ENCODE measurements at regions not wholly inside any gene's neighbourhood (a gene's known extent, or its start where the extent isn't known, plus 50 kb on each side); places are given as distances from the start of the nearest gene placed in this dataset.

DNA sequence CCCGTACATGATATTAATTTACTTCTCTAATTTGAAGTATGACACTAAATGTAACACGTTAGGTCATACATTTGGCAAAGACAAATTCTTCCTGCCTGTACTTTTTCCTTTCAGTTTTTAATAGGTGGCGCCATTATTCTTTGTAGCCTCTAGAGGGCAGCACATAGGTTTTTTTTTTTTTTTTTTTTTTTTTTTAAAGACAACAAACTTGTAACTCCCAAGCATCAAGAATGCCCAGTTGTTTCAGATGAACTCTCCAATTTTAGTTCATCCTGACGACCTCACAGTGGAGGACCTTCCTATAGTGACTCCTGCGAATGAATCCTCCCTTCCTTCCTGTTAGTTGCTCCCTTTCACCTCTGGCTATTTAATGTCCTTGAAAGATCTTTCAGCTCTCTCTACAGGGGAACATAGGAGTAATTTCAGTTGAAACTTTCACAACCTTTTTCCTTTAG is 139.3 kb upstream of the HDAC9 start:
- no peak for DNase-seq (ENCODE audit: low read depth in 2 of 3, low spot score in 1 of 3)

DNA sequence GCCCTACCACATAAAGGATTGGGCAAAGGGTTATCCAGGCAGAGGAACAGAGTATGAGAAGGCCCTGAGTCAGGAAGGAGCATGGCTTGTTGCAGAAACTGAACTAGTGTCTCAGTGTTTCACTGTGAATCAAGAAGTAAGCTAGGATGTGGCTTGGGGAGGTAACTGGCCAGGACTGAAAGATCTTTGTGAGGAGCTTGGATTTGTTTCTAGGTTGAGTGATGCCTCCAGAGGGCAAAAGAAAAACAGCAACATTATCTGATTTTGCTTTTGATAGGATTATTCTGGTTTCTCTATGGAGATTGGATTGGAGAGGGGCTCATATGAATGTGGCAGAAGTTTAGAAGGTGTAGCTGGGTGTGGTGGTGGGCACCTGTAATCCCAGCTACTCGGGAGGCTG is 137.9 kb upstream of the HDAC9 start:
- no peak for DNase-seq (ENCODE audit: low read depth in 2 of 3, low spot score in 1 of 3)

DNA sequence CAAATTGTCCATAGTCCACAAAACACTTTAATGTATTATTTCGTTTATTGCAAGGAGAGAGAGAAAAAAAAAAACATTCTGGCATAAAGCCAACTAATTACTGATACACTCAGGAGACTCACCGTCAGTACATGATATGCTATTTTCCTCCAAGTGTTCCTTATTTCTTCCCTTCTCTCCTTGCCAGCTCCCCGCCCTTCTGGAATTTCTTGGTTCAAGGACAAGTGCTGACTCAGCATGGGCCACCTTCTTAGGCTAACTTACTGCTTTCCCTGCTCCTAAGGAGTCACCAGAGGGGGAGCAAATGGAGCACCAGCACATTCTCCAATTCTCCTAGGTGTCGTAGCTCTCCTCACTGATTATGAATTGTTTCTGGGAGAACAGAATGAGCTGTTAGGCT is 133.8 kb upstream of the HDAC9 start:
- DNase-seq (ENCODE audit: low read depth in 2 of 3, low spot score in 1 of 3) = no peak

DNA sequence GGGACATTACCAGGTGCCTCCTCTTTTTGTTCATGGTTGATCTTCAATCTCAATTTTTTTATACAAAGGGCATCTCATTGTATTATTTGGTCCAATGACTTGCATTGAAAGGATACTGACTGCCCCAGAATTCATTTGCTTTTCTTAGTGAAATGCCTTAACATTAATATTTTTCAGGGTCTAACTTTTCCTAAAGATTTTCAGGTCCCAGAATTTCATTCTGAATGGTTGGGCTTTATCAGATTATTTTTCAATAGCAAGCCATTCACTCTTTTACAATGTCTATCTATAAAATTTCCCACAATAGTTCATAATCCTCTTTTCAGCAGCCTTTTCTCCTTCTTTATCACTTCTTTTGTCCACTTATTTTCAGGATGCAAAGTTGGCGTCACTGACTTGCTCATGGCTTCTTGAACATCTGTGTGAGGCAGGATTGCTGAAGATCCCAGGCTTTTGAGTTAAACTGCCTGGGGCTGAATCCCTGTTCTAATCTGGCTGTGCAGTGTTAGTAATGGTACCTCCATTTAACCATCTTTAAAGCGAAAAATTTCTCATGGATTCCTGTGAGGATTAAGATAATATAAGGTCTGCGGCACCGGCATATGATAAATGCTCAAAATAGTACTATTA is 131.7 kb upstream of the HDAC9 start:
- DNase-seq (ENCODE audit: low read depth in 2 of 3, low spot score in 1 of 3) = no peak

DNA sequence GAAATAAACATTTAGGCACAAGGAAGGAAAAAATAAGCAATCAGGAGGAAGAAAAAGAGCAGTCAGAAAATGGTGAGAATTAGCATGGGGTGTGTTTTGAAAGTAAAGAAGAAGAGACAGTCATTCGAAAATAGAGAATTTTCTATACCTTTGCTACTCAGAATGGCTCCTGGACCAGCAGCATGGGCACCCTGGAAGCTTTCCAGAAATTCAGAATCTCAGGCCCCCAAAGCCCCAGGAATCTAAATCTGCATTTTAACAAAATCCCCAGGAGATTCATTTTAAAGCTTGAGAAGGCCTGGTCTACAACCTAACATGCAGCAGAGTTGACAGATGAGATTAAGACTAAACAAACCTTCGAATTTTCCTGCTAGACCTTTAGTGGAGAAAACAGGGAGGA is 131.2 kb upstream of the HDAC9 start:
- DNase-seq (ENCODE audit: low read depth in 2 of 3, low spot score in 1 of 3) = no peak

DNA sequence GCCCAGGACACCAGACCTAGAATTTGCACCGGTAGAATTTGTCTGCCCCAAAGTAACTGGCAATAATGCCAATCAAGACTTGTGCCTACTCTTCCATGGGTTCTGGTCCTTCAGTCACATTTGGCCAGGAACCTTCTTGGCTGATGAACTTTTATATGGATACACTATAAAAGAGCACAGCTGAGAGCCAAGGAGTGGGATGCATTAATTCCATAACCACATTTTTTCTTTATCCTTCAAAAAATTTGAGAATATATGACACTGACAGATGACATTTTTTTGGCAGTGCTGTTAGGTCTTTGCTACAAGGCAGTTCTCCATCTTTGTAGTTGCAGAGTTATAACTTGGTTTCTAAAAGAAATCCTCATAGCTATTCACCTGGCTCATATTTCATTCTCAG is 129.2 kb upstream of the HDAC9 start:
- DNase-seq (ENCODE audit: low read depth in 2 of 3, low spot score in 1 of 3) = no peak

DNA sequence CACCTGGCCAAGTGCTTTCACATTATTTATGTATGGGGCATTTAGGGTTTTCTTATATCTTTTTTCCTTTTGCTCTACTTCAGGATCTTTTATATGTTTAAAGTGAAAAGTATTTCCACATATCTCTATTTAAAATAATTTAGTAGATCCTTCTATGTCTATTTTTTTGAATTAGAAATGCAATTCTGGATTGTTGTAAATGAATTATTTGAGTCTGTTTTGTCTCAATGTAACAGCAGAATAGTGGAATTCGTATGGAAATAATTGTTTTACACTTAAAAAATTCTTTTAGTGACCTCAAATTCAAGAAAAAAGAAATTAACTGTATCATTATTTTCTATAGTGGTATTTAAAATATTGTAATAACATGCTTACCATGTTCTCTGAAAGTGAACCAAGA is 126.5 kb upstream of the HDAC9 start:
- DNase-seq (ENCODE audit: low read depth in 2 of 3, low spot score in 1 of 3) = no peak

DNA sequence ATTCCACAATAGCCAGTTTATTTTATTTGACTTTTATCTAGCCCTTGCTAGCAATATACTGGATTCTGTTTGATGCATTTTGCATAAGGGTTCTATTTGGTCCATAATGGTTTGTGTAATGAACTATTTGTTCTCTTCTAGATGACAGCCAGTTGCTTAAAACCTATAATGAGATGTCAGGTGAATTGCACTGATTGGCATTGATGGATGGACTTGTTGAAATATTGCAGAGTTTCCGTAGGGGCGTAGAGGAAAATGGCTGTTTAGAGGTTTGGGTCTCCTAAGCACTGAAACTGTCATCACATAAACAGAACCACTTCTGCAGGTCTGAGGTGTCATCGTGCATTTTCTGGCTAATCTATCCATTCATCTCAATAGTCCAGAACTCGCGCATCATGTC is 124.9 kb upstream of the HDAC9 start:
- no peak for DNase-seq (ENCODE audit: low read depth in 2 of 3, low spot score in 1 of 3)

DNA sequence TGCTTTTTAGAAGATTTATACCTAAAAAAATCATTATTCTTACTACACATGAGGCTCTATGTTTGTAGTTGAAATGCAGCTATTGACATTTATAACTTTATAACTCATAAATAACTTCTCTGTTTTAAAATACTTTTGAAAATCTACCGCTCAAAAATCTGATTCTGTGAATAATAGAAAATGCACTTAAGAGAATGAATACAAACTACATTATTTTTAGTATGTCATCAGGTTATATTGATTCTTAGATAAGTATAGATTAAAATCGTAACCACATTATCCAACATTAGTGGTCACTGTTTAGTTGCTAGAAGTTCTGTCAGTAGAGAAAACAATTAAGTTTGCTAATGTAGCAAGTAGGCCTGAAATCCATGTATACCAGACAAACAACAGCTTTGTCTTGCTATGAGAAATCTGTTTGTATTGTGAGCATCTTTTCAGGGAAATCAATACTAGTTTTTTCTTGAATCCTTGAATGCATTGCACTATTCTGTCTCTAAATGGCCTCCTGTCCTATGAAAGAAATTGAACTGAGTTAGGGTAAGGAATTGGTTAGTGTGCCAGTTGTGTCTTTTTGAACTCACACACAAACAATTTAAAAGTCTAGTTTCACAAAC is 116.5 kb upstream of the HDAC9 start:
- no peak for DNase-seq (ENCODE audit: low read depth in 2 of 3, low spot score in 1 of 3)

DNA sequence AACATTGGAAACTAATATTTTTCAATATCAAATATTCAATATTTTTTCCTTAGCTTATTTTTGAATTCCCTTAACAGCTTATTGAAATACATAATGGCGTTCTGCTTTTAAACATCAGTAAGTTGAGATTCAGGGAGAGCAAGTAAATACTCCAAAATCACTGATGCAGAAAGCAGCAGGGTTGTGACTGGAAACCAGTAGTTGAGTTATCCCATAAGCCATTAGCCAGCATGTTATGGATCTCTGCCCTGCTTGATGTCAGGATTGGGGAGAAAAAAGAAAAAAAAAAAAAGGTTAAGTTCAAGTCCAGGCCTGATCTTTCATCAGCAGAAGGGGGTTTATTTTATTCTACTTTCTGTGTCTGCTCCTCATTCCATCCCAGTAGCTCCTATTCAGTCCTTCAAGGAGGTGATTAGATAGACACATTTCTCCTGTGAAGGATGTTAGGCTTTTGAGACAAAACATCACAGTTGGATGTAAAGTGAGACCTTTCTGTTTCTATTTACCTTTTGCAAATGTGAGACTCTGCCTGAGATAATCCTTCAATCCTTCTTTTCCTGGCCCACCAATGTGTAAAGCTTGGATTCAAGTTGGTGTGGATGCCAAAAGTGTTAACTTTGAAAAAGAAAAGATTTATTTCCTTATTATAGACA is 110.9 kb upstream of the HDAC9 start:
- no peak for DNase-seq (ENCODE audit: low read depth in 2 of 3, low spot score in 1 of 3)

DNA sequence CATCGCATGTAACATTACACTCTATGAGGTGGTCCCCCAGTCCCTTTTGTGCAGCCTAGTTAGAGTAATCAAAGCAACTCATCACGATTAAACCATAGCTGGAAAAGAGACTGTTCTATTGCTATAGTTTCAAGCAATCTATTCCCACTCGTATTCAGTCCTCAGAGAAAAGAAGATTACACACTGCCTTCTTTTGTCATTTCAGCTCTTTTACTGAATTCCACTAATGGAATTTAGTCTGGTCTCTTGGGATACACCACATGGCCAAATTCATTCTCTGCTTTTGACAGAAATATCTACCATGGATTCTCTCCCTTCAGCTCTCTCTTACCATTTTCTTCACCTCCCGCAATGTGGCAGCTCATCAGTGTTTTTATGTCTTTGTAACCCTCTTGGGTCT is 108.9 kb upstream of the HDAC9 start:
- DNase-seq (ENCODE audit: low read depth in 2 of 3, low spot score in 1 of 3) = no peak

DNA sequence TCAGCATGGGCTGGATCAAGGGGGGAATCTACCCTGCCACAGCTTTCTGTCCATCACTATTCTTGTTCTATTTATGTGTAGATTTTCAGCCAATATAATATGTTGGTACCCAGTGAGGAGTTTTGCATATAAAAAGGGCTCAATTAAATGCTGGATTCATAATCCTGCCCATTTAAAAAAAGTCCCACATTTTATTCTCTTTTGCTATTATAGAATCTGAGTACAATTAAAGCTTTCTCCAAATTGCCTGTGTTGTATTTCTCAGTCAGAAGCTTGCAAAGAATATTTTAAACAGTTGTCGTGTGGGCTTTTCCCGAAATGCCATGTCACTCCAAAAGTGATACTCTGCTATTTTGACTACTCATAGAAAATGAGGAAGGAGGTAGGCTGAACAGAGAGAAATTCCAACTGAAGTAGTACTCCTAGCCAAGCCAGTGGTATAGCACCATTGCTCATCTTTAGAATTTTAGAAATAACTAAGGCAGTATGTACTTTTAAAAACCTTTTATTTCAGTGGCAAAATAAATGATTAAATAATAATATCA is 108.3 kb upstream of the HDAC9 start:
- no peak for DNase-seq (ENCODE audit: low read depth in 2 of 3, low spot score in 1 of 3)

DNA sequence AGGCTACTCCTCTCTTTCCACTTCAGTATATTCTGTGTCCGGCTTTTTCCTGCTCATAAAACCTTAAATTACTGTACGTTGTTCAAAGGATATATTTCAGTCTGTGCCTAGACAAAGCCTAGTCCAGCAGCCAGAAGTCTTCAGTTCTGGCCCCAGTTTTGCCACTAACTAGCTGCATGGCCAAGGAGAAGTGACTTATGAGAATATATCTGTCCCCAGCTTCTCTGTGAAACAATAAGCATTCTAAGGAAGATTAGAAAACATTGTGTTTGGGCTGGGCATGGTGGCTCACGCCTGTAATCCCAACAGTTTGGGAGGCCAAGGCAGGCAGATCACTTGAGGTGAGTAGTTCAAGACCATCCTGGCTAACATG is 105.0 kb upstream of the HDAC9 start:
- DNase-seq (ENCODE audit: low read depth in 2 of 3, low spot score in 1 of 3) = no peak

DNA sequence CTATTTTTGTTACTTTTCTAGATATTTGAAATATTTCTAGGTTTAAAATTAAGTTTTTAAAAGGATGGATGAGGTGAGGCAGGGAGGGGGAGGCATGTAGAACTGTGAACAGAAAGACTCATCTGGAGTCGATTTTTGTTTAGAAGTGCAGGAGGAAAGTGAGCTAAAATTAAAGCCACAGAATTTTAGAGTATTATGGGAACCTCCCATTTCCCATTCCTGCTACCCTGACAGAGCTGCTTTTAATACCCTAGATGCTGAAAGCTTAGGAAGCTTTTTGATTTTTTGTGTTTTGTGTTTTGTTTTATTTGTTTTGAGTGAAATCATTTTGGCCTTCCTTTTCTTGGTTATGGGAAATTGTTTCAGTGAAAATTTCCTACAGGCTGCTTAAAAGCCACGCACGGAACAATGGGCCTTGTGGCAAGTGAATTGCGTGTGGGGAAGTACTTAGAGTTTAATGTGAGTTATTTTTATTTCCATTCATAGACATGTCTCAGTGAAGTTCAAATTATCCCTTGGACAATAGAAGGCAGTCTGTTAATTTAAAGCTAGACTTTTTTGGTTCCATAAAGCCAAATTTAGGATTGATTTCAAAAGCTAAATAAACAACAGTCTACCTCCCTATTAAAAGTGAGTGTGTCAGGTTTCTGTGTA is 102.0 kb upstream of the HDAC9 start:
- DNase-seq (ENCODE audit: low read depth in 2 of 3, low spot score in 1 of 3) = no peak

DNA sequence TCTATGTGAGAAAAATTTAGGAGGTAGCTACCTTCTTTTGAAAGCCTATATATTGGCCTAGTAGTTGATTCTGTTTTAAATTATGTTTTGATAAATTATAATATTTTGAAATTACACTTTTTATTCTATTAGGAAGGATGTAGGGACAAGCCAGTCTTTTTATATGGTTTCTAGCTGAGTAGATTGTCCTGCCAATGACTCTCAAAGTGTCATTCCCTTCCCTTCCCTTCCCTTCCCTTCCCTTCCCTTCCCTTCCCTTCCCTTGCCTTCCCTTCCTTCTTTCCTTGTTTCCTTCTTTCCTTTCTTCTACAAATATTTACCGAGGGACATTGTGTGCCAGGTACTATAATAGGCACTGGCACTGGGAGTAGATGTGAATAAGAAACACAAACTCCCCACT is 99.7 kb upstream of the HDAC9 start:
- no peak for DNase-seq (ENCODE audit: low read depth in 2 of 3, low spot score in 1 of 3)

DNA sequence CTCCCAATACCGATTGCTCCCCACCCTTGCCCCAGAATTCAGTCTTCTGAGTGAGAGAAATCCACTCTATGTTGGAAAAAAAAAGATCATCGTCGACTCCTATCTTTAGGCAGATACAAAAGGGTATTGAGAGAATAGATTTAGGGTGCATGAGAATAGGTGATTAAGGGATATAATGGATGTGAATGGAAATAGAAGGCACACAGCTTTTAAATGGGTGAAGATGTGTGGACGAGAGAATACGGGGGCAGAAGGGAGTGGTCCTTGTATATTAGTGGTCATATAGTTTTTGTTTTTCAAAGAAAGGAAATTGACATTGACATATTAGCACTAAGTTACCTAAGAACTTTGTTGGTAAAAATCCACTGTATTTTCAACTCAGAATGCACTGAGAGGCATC is 98.6 kb upstream of the HDAC9 start:
- DNase-seq (ENCODE audit: low read depth in 2 of 3, low spot score in 1 of 3) = no peak

DNA sequence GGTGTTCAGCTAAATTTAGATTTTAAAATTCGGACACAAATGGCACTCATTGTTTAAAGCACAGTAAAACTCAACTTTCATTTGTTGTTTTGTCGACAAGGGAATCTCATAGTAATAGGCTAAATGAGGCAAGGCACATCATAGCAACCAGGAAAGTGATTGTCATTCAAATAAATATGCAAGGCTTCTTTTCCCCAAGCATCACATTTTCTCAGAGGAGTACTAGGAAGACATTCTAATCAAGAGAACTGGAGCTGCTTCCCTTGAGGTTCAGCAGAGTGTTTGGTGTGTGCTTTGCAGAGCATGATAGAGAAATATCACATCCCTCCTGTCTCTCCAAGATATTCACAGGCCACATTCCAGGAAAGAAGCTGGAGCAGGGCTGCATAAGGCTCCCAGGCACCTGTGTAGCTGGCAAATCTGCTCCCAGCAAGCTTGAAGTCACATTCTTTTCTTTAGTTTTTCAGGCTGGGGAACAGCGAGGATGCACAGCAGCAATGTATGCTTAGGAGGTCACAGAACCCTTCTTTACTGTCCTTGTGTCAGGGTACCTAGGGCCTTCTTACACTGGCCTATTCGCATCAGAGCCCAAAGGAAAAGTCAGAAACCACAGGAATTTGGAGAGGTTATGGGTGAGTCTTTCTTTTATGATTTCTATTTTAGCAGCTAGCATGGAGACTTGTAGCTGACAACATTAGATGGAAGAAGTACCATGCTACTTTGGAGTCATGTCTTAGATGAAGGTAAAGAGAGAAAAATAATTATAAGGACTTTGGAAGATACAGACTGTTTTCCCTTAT is 95.9 kb upstream of the HDAC9 start:
- DNase-seq (ENCODE audit: low read depth in 2 of 3, low spot score in 1 of 3) = no peak

DNA sequence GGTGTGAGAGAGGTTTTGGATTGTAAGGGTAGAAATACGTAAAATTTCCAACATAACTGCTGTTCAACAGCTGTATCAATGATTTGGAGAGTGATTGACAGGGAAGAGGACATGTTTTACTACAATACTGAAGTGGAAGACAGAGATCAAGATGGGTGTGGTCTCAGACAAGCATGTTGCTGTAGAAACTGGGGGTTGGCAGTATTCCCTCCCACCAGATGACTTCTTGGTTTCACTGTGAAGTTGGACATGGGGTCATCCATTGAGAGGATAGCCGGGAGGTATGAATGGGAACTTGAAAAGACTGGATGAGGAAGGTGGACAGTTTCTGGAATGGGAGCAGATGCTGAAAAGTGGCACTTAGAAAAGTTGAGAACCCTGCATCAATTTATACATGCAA is 95.3 kb upstream of the HDAC9 start:
- no peak for DNase-seq (ENCODE audit: low read depth in 2 of 3, low spot score in 1 of 3)

DNA sequence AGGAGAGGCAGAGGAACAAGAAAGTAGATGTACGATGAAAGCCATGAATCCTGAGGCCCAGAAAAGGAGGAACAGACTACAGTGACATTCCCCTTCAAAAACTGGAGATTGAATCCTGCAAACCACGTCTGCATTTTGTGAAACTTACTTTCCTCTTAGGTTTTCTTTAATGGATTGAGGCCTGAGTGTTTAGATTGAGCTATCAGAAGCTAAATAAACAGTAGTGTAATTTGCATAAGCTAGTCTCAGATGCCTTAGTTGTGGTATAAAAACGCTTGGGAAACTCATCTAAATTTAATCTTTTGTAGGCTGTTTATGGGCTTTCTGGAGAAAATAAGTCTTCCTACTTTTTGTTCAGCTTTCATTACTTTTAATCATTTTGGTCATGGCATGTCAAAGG is 94.8 kb upstream of the HDAC9 start:
- DNase-seq (ENCODE audit: low read depth in 2 of 3, low spot score in 1 of 3) = no peak

DNA sequence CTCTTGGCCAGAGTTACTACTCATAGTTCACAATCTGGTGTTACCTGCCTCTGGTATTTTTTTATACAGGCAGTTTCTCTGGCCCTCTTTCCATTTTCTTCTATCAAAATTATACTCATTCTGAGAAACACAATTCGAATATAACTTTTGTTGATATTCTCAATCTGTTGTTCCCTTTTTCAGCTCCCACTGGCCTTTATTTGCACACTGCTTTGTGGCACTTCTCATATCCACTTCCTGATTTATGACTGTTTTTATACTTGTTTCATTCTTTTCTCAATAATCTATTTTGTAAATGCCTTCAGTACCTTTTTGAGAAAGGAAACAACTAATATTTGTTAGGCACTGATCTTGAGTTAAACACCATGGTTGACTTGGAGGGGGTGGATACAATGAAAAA is 93.8 kb upstream of the HDAC9 start:
- DNase-seq (ENCODE audit: low read depth in 2 of 3, low spot score in 1 of 3) = no peak

DNA sequence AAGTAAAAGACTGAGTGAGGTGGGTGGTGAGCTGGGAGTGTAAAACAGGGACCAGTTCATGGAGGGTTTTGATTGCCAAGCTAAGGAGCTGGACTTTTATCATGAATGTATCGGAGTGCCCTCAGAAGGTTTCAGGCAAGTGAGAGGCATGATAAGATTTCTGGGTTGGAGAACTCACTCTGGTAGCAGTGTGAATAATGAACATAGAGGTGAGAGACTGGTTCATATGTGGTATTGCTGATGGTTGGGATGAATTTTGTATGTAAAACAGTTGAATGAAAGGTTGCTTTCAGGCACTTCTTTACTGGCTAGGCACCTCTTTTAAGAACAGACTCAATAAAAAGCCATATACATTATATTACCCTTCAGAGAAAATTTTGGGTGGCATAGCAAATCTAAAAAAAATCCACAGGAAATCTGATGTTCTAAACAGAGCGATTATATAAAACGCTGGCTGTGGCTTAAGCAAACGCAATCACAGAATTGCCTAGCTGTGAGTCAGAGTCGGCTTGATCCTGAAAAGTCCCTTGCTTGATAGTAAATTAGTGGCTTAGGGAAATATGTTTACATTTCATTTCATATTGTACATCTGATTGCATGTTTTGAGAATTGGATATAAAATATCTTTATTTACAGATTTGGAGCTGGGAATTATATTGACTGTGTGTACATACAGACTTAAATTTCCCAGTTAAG is 92.9 kb upstream of the HDAC9 start:
- DNase-seq (ENCODE audit: low read depth in 2 of 3, low spot score in 1 of 3) = no peak
